ENCODE measurements at regions not wholly inside any gene's neighbourhood (a gene's known extent, or its start where the extent isn't known, plus 50 kb on each side); places are given as distances from the start of the nearest gene placed in this dataset.

DNA sequence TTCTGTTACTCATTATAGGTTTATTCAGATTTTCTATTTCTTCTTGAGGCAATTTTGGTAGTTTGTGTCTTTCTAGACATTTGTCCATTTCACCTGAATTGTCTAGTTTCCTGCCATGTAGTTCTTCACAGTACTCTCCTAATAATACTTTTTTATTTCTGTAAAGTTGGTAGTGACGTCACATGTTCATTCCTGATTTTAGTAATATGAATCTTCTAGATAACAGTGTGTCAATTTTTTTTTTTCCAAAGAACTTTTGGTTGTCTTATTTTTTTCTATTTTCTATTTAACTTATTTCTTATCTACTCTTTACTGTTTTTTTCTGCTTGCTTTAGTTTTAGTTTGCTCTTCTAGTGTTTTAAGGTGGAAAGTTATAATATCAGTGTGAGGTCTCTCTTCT lies 197.3 kb upstream of the SHH start:
- TF ChIP-seq, protein P1, sequence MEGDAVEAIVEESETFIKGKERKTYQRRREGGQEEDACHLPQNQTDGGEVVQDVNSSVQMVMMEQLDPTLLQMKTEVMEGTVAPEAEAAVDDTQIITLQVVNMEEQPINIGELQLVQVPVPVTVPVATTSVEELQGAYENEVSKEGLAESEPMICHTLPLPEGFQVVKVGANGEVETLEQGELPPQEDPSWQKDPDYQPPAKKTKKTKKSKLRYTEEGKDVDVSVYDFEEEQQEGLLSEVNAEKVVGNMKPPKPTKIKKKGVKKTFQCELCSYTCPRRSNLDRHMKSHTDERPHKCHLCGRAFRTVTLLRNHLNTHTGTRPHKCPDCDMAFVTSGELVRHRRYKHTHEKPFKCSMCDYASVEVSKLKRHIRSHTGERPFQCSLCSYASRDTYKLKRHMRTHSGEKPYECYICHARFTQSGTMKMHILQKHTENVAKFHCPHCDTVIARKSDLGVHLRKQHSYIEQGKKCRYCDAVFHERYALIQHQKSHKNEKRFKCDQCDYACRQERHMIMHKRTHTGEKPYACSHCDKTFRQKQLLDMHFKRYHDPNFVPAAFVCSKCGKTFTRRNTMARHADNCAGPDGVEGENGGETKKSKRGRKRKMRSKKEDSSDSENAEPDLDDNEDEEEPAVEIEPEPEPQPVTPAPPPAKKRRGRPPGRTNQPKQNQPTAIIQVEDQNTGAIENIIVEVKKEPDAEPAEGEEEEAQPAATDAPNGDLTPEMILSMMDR (IDR thresholded peaks at IDR 0.05) = no peak
- TF ChIP-seq POLR2A (IDR thresholded peaks at IDR 0.05) (no peak), POLR2AphosphoS5 (IDR thresholded peaks at IDR 0.05) (no peak)

Data from breast epithelium (tissue), 3 donors.